ENCODE measurements at regions not wholly inside any gene's neighbourhood (a gene's known extent, or its start where the extent isn't known, plus 50 kb on each side); places are given as distances from the start of the nearest gene placed in this dataset.

- Histone ChIP-seq H3K4me3 (no peak overlapping the region), H3K27me3 (ENCODE audit: low read depth) (peaks cover 6% of the 10 kb centered on the region), H3K27ac (no peak overlapping the region), H3K9me3 (no peaks in the 10 kb centered on the region), H3K36me3 (no peaks in the 10 kb centered on the region), H3K4me1 (no peaks in the 10 kb centered on the region)
- intact Hi-C loops (cut with DNase I), result no loop called here
- ATAC-seq, result no peak
- no peak for TF ChIP-seq CTCF (IDR thresholded peaks at IDR 0.05)
- no peak for DNase-seq
Measured at GRCh38 chr5:2132497-2132847, 249.7 kb upstream of the IRX4 start.

GRCh38 chr5:2131826-2132496, 249.2 kb upstream of the IRX4 start:
- no peaks in the 10 kb centered on the region for H3K9me3 ChIP-seq
- no peaks in the 10 kb centered on the region for H3K4me1 ChIP-seq
- TF ChIP-seq CTCF (IDR thresholded peaks at IDR 0.05), result no peak
- H3K27ac ChIP-seq, result no peak overlapping the region
- ATAC-seq, result no peak
- H3K4me3 ChIP-seq, result no peak overlapping the region
- intact Hi-C loops (cut with DNase I), result no loop called here
- peaks cover 6% of the 10 kb centered on the region for H3K27me3 ChIP-seq (ENCODE audit: low read depth)
- no peaks in the 10 kb centered on the region for H3K36me3 ChIP-seq
- DNase-seq, result no peak

GRCh38 chr5:2131196-2131595, 248.5 kb upstream of the IRX4 start:
- Histone ChIP-seq H3K4me3 (no peak overlapping the region), H3K27ac (no peak overlapping the region), H3K9me3 (no peaks in the 10 kb centered on the region), H3K4me1 (no peaks in the 10 kb centered on the region), H3K36me3 (no peaks in the 10 kb centered on the region), H3K27me3 (ENCODE audit: low read depth) (peaks cover 6% of the 10 kb centered on the region)
- DNase-seq (no peak), ATAC-seq (no peak)
- TF ChIP-seq CTCF (IDR thresholded peaks at IDR 0.05), result no peak
- intact Hi-C loops (cut with DNase I), result no loop called here

- DNase-seq, result no peak
- no peaks in the 10 kb centered on the region for H3K9me3 ChIP-seq
- no peak overlapping the region for H3K27ac ChIP-seq
- no peak for ATAC-seq
- H3K36me3 ChIP-seq, result no peaks in the 10 kb centered on the region
- intact Hi-C loops (cut with DNase I), result no loop called here
- TF ChIP-seq CTCF (IDR thresholded peaks at IDR 0.05), result no peak
- H3K4me3 ChIP-seq, result no peak overlapping the region
- H3K27me3 ChIP-seq (ENCODE audit: low read depth), result peaks cover 6% of the 10 kb centered on the region
- no peaks in the 10 kb centered on the region for H3K4me1 ChIP-seq
Measured at GRCh38 chr5:2130361-2130760, 247.6 kb upstream of the IRX4 start.

GRCh38 chr5:2129568-2130272, 247.0 kb upstream of the IRX4 start:
- Histone ChIP-seq H3K4me3 (peak overlapping the region; percentile 11), H3K27ac (no peak overlapping the region), H3K36me3 (no peaks in the 10 kb centered on the region), H3K9me3 (no peaks in the 10 kb centered on the region), H3K4me1 (no peaks in the 10 kb centered on the region), H3K27me3 (ENCODE audit: low read depth) (peaks cover 6% of the 10 kb centered on the region)
- TF ChIP-seq CTCF (IDR thresholded peaks at IDR 0.05), result no peak
- ATAC-seq (no peak), DNase-seq (no peak)
- intact Hi-C loops (cut with DNase I), result no loop called here

Measured in lower lobe of right lung (tissue), 2 donors.